Uterus (tissue), 2 donors: ENCODE measurements at regions not wholly inside any gene's neighbourhood (a gene's known extent, or its start where the extent isn't known, plus 50 kb on each side); places are given as distances from the start of the nearest gene placed in this dataset.
"Not testable (repeated sequence)": the region's sequence is repeated elsewhere in the genome, so short reads cannot be mapped to it uniquely, and the experiment has no call there.

ENCODE experiments used
- POLR2A ChIP-seq, 2 donors: fragments of 450-650 bp; IDR thresholded peaks; one replicate each; pipeline ENCODE4 v1.6.1; 2016; ENCODE audit warnings: antibody characterized with exemption in 2 of 2, mild to moderate bottlenecking in 1 of 2, moderate library complexity in 1 of 2
- TF ChIP-seq, protein P1 (sequence below), 4 experiments: fragments of 200-600 bp in 2 of 4; fragments of 450-650 bp in 2 of 4; sonication (generic) in 2 of 4; IDR thresholded peaks; one replicate each; pipeline ENCODE4 v1.5.1; 2016 to 2019; ENCODE audit warnings: antibody characterized with exemption in 4 of 4, mild to moderate bottlenecking in 2 of 4, moderate library complexity in 1 of 4

DNA sequence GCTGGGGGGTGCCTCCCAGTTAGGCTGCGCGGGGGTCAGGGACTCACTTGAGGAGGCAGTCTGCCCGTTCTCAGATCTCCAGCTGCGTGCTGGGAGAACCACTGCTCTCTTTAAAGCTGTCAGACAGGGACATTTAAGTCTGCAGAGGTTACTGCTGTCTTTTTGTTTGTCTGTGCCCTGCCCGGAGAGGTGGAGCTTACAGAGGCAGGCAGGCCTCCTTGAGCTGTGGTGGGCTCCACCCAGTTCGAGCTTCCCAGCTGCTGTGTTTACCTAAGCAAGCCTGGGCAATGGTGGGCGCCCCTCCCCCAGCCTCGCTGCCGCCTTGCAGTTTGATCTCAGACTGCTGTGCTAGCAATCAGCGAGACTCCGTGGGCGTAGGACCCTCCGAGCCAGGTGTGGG is 584.2 kb upstream of the SLC39A10 start:
- TF ChIP-seq, protein P1, sequence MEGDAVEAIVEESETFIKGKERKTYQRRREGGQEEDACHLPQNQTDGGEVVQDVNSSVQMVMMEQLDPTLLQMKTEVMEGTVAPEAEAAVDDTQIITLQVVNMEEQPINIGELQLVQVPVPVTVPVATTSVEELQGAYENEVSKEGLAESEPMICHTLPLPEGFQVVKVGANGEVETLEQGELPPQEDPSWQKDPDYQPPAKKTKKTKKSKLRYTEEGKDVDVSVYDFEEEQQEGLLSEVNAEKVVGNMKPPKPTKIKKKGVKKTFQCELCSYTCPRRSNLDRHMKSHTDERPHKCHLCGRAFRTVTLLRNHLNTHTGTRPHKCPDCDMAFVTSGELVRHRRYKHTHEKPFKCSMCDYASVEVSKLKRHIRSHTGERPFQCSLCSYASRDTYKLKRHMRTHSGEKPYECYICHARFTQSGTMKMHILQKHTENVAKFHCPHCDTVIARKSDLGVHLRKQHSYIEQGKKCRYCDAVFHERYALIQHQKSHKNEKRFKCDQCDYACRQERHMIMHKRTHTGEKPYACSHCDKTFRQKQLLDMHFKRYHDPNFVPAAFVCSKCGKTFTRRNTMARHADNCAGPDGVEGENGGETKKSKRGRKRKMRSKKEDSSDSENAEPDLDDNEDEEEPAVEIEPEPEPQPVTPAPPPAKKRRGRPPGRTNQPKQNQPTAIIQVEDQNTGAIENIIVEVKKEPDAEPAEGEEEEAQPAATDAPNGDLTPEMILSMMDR (IDR thresholded peaks at IDR 0.05) = not testable (repeated sequence)
- not testable (repeated sequence) for TF ChIP-seq POLR2A (IDR thresholded peaks at IDR 0.05)
